ENCODE measurements at regions not wholly inside any gene's neighbourhood (a gene's known extent, or its start where the extent isn't known, plus 50 kb on each side); places are given as distances from the start of the nearest gene placed in this dataset.

DNA sequence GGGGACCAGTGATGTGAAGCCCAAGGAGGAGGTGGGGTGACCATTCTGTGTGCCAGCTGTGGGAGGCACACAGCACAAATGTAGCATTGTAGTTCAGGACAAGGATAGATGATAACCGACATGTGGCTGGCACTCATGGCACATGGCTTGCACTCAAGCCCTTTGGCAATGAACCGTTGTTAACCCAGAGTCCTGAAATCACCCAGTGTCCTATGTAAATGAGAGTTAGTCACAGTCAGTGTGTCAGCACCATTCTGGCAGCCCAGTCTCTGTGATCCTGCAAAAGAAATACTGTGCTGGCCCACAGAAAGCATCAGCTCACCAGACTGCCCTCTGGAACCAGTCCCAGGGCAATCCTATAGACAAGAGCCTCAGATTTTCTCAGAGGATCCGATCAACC lies 339.3 kb downstream of the MID1IP1 start:
- no peak for TF ChIP-seq CTCF (IDR thresholded peaks at IDR 0.05)
- TF ChIP-seq POLR2AphosphoS5 (IDR thresholded peaks at IDR 0.05), result no peak
- TF ChIP-seq EP300 (IDR thresholded peaks at IDR 0.05), result no peak
